ENCODE measurements at regions not wholly inside any gene's neighbourhood (a gene's known extent, or its start where the extent isn't known, plus 50 kb on each side); places are given as distances from the start of the nearest gene placed in this dataset.

DNA sequence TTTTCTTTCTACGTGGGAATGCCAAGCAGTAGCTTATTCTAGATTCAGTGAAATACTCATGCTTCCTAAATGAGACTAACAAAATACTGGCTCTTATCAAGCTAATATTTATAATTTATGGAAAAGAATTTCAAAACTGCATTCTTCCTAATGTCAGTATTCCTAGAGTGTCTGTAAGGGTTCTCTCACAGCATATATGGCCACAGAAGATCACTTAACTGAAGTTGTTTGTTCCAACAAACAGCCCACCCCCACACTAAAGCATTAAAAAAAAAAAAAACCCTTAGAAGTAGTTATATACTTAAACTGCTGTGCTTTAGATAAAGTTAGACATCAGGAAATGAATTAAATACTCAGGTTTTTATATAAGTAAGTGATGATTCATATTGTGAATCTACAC, 247.7 kb upstream of the HSF2 start:
- ChIA-PET CTCF (interaction anchor here (1.3 kb wide), 1 partner anchor 33 kb away, joined by 4 read pairs; no protein-coding TSS in a partner anchor), POLR2A (no interaction called here)
- TF ChIP-seq, protein P1, sequence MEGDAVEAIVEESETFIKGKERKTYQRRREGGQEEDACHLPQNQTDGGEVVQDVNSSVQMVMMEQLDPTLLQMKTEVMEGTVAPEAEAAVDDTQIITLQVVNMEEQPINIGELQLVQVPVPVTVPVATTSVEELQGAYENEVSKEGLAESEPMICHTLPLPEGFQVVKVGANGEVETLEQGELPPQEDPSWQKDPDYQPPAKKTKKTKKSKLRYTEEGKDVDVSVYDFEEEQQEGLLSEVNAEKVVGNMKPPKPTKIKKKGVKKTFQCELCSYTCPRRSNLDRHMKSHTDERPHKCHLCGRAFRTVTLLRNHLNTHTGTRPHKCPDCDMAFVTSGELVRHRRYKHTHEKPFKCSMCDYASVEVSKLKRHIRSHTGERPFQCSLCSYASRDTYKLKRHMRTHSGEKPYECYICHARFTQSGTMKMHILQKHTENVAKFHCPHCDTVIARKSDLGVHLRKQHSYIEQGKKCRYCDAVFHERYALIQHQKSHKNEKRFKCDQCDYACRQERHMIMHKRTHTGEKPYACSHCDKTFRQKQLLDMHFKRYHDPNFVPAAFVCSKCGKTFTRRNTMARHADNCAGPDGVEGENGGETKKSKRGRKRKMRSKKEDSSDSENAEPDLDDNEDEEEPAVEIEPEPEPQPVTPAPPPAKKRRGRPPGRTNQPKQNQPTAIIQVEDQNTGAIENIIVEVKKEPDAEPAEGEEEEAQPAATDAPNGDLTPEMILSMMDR (IDR thresholded peaks at IDR 0.05; ENCODE audit: low read depth, low read length): no peak
- Histone ChIP-seq H3K27me3 (ENCODE audit: control insufficient read depth, insufficient read depth, low read length) (no peaks in the 10 kb centered on the region), H3K9me3 (ENCODE audit: control insufficient read depth, insufficient read depth, low read length) (no peaks in the 10 kb centered on the region), H3K27ac (ENCODE audit: low read depth, low read length) (no peak overlapping the region), H3K4me3 (ENCODE audit: low read depth, low read length) (no peak overlapping the region)
- no peak for DNase-seq (ENCODE audit: low read depth, low spot score)

DNA sequence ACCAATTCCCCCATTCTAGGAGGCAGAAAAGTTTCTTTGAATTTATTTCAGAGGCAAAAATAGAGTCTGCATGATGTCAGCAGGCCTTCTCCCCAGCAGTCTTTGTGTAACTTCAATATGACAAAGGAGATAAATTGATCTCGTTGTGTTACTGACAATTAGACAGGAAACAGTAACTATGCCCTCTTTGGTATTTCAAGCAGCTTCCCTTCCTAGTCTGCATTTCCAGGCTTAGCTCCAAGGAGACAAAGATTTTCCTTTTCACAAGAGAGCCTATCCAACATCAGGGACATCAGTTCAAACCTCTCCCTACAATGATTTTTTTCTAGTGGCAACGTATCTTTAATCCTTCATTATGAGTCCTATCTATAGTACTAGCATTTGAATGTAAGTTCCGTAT, 245.9 kb upstream of the HSF2 start:
- TF ChIP-seq, protein P1 (IDR thresholded peaks at IDR 0.05; ENCODE audit: low read depth, low read length): no peak
- no peak overlapping the region for H3K27ac ChIP-seq (ENCODE audit: low read depth, low read length)
- ChIA-PET POLR2A (no interaction called here), CTCF (no interaction called here)
- no peaks in the 10 kb centered on the region for H3K27me3 ChIP-seq (ENCODE audit: control insufficient read depth, insufficient read depth, low read length)
- no peaks in the 10 kb centered on the region for H3K9me3 ChIP-seq (ENCODE audit: control insufficient read depth, insufficient read depth, low read length)
- DNase-seq (ENCODE audit: low read depth, low spot score): no peak
- no peak overlapping the region for H3K4me3 ChIP-seq (ENCODE audit: low read depth, low read length)

DNA sequence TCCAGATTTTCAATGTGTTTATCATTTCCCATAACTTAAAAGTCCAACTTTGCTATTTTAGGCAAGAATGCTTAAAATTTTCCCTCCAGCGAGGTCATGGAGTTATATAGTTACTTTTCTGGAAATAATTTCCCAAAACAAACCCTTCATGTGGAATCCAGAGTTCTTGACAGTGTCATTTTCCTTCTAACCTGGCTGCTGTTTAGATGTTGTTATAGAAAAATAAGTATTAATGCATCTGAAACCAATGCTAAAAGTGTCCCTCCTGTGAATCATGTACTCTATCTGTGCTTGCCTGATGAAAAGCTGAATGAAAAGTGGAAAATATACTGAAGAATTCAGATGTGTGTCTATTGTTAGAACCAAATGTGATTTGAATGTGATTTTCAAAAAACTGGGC, 245.3 kb upstream of the HSF2 start:
- POLR2A ChIA-PET: interaction anchor here (0.5 kb wide), 1 partner anchor 914 kb away, joined by 16 read pairs; no protein-coding TSS in a partner anchor
- Histone ChIP-seq H3K9me3 (ENCODE audit: control insufficient read depth, insufficient read depth, low read length) (no peaks in the 10 kb centered on the region), H3K4me3 (ENCODE audit: low read depth, low read length) (no peak overlapping the region), H3K27me3 (ENCODE audit: control insufficient read depth, insufficient read depth, low read length) (no peaks in the 10 kb centered on the region), H3K27ac (ENCODE audit: low read depth, low read length) (no peak overlapping the region)
- CTCF ChIA-PET: no interaction called here
- DNase-seq (ENCODE audit: low read depth, low spot score): no peak
- TF ChIP-seq, protein P1 (IDR thresholded peaks at IDR 0.05; ENCODE audit: low read depth, low read length): no peak

DNA sequence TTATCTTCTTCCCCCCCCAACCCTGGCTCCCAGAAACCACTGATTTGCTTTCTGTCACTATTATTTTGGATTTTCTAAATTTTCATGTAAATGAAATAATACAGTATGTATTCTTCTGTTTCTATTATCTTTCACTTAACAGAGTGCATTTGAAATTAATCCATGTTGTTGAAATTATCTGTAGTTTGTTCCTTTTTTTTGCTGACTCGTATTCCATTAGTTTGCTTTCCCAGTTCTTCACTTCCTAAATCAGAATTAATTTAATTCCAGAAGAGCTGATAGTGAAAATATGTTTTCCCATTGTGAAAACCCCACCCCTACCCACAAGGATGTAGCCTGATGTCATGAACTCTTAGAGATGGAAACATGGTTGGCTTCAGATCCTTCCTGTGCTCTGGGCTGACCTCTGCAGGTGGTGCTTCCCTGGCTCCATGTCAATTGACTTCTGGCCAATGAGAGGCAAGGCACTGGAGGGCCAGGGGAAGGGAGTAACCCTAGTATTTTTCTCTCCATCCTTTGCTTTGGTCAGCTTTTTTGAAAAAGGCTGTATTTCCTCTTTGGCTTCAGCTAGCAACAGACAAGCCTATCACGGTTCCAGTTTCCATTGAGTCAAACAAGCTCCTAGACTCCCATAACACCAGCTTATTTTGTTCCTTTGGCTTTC, 244.4 kb upstream of the HSF2 start:
- POLR2A ChIA-PET: interaction anchor here (0.5 kb wide), 1 partner anchor 915 kb away, joined by 16 read pairs; no protein-coding TSS in a partner anchor
- DNase-seq (ENCODE audit: low read depth, low spot score): no peak
- Histone ChIP-seq H3K27ac (ENCODE audit: low read depth, low read length) (no peak overlapping the region), H3K4me3 (ENCODE audit: low read depth, low read length) (no peak overlapping the region), H3K9me3 (ENCODE audit: control insufficient read depth, insufficient read depth, low read length) (no peaks in the 10 kb centered on the region), H3K27me3 (ENCODE audit: control insufficient read depth, insufficient read depth, low read length) (no peaks in the 10 kb centered on the region)
- TF ChIP-seq, protein P1 (IDR thresholded peaks at IDR 0.05; ENCODE audit: low read depth, low read length): no peak
- CTCF ChIA-PET: no interaction called here

DNA sequence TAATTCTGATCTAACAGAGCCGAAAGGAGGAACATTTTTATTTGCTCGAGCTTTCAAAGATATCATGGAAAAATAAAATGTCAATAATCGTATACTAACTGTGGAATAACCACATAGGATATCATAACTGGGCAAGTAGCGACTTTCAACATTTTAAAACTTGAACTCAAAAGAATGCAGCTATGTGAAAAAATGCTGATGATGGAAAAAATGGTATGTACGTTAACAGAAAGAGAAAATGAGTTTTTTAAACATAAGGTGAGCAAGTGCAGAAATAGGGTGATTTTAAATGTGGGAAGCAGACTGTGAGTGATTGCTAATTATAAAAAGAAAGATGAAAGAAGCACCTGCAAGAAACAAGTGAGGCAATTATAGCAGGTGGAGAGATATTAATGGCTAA, 238.3 kb upstream of the HSF2 start:
- Histone ChIP-seq H3K27ac (ENCODE audit: low read depth, low read length) (no peak overlapping the region), H3K4me3 (ENCODE audit: low read depth, low read length) (no peak overlapping the region), H3K9me3 (ENCODE audit: control insufficient read depth, insufficient read depth, low read length) (peaks cover 3% of the 10 kb centered on the region; the same call in 1 of the 2 replicates), H3K27me3 (ENCODE audit: control insufficient read depth, insufficient read depth, low read length) (no peaks in the 10 kb centered on the region)
- TF ChIP-seq, protein P1 (IDR thresholded peaks at IDR 0.05; ENCODE audit: low read depth, low read length): no peak
- ChIA-PET CTCF (no interaction called here), POLR2A (no interaction called here)
- no peak for DNase-seq (ENCODE audit: low read depth, low spot score)

Data from AG04450 (cell line).